Transverse colon (tissue), 3 donors: ENCODE measurements at regions not wholly inside any gene's neighbourhood (a gene's known extent, or its start where the extent isn't known, plus 50 kb on each side); places are given as distances from the start of the nearest gene placed in this dataset.

ENCODE experiments used
- CTCF ChIP-seq, 5 experiments: fragments of 200-600 bp in 3 of 5; fragments of 450-650 bp in 2 of 5; sonication (generic) in 3 of 5; IDR thresholded peaks; 1 replicate in 2 of 5; 2 replicates in 3 of 5; pipeline ENCODE4 v1.5.1; 2016 to 2017; ENCODE audit warnings: antibody characterized with exemption in 5 of 5, inconsistent platforms in 3 of 5, mild to moderate bottlenecking in 2 of 5, moderate library complexity in 1 of 5
- EP300 ChIP-seq: sonication (generic); formaldehyde crosslinking; IDR thresholded peaks from one replicate; pipeline ENCODE4 v1.6.1; 2017; ENCODE audit warnings: antibody characterized with exemption, low read depth

DNA sequence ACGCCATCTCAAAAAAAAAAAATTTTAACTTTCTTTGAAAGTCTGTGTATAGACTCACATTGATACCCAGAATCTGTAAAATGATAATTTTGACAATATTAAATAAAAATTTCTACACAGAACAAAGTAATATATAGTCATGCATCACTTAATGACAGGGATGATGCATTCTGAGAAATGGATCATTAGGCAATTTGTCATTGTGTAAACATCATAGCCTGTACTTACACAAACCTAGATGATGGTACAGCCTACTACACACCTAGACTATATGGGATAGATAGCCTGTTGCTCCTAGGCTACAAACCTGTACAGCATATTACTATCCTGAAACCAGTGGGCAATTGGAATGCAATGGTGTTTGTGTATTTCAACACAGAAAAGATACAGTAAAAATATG lies 107.7 kb downstream of the BLTP1 start:
- TF ChIP-seq CTCF (IDR thresholded peaks at IDR 0.05) (no peak), EP300 (no peak)
